ENCODE measurements at regions not wholly inside any gene's neighbourhood (a gene's known extent, or its start where the extent isn't known, plus 50 kb on each side); places are given as distances from the start of the nearest gene placed in this dataset.

- no peak for DNase-seq
Observed at GRCh38 chr7:35498416-35498815, 196.5 kb downstream of the HERPUD2 start.

- no peak for DNase-seq
Observed at GRCh38 chr7:35495844-35496243, 199.1 kb downstream of the HERPUD2 start.

- DNase-seq = no peak
Observed at GRCh38 chr7:35495377-35495776, 199.6 kb downstream of the HERPUD2 start.

GRCh38 chr7:35494407-35494806, 200.5 kb downstream of the HERPUD2 start:
- DNase-seq = no peak

- DNase-seq = no peak
Observed at GRCh38 chr7:35492451-35493175, 202.3 kb downstream of the HERPUD2 start.

GRCh38 chr7:35491233-35491632, 203.7 kb downstream of the HERPUD2 start:
- no peak for DNase-seq

GRCh38 chr7:35487841-35488240, 207.1 kb downstream of the HERPUD2 start:
- no peak for DNase-seq

GRCh38 chr7:35487402-35487801, 207.5 kb downstream of the HERPUD2 start:
- no peak for DNase-seq

- no peak for DNase-seq
Observed at GRCh38 chr7:35485436-35485835, 209.5 kb downstream of the HERPUD2 start.

GRCh38 chr7:35483568-35483967, 211.4 kb downstream of the HERPUD2 start:
- DNase-seq = no peak

GRCh38 chr7:35482231-35482630, 212.7 kb downstream of the HERPUD2 start:
- DNase-seq = no peak

- DNase-seq = no peak
Observed at GRCh38 chr7:35480806-35481205, 214.1 kb downstream of the HERPUD2 start.

GRCh38 chr7:35477609-35478008, 217.3 kb downstream of the HERPUD2 start:
- no peak for DNase-seq

- no peak for DNase-seq
Observed at GRCh38 chr7:35474100-35474499, 220.2 kb upstream of the TBX20 start.

- DNase-seq = no peak
Observed at GRCh38 chr7:35468606-35469005, 214.7 kb upstream of the TBX20 start.

GRCh38 chr7:35467456-35467978, 213.6 kb upstream of the TBX20 start:
- DNase-seq = no peak

- no peak for DNase-seq
Observed at GRCh38 chr7:35465791-35466336, 212.0 kb upstream of the TBX20 start.

- no peak for DNase-seq
Observed at GRCh38 chr7:35463751-35464150, 209.9 kb upstream of the TBX20 start.

GRCh38 chr7:35463176-35463700, 209.3 kb upstream of the TBX20 start:
- DNase-seq = no peak

GRCh38 chr7:35454575-35455385, 200.9 kb upstream of the TBX20 start:
- no peak for DNase-seq

GRCh38 chr7:35450456-35451214, 196.7 kb upstream of the TBX20 start:
- no peak for DNase-seq

- DNase-seq = peak; percentile 13
Observed at GRCh38 chr7:35448486-35448885, 194.6 kb upstream of the TBX20 start.
